ENCODE measurements at regions not wholly inside any gene's neighbourhood (a gene's known extent, or its start where the extent isn't known, plus 50 kb on each side); places are given as distances from the start of the nearest gene placed in this dataset.

- DNase-seq, result no peak
These were observed 96.1 kb upstream of the GRIK3 start for GRCh38 chr1:37130221-37130948.

- no peak for DNase-seq
These were observed 97.0 kb upstream of the GRIK3 start for GRCh38 chr1:37131281-37131680.

- no peak for DNase-seq
These were observed 99.2 kb upstream of the GRIK3 start for GRCh38 chr1:37133276-37134145.

- DNase-seq, result no peak
These were observed 100.3 kb upstream of the GRIK3 start for GRCh38 chr1:37134599-37134998.

- DNase-seq, result no peak
These were observed 100.7 kb upstream of the GRIK3 start for GRCh38 chr1:37135032-37135431.

DNA sequence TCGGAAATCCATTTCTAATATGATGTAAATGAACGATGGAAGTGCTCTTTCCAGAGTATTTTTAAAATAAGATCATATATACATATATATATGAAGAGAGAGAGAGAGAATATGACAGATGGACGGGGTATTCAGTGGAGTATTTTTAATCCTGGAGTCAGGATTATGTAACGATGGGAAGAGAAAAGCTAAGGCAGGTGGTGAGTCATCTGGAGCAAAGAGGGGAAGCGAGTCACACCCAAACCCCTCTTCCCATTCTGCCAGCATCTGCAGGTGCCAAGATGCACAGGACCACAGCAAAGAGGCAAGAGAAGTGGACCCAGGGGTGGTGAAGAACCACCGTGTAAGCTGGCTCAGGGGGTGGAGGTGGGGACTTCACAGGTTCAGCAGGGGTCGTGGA lies 102.7 kb upstream of the GRIK3 start:
- DNase-seq, result no peak

DNA sequence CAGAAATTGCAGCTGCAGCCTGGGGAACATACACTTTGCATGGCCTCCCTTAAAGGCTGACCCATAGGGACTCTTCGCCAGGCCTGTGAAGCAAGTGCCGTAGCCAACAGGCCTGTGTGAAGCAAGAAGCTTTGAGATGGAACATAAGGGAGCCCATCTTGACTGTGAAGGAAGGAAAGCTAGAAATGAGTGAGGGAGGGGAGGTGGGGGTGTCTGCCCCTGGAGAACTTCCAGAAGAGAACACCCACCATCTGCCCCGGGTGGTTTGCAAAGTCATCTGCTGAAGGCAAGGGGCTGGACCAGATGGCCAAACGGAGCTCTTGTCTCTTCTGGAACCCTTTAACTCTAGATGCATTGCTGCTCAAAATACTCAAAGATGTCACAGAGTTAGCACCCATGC lies 103.3 kb upstream of the GRIK3 start:
- DNase-seq, result no peak

- no peak for DNase-seq
These were observed 109.5 kb upstream of the GRIK3 start for GRCh38 chr1:37143800-37144199.

DNA sequence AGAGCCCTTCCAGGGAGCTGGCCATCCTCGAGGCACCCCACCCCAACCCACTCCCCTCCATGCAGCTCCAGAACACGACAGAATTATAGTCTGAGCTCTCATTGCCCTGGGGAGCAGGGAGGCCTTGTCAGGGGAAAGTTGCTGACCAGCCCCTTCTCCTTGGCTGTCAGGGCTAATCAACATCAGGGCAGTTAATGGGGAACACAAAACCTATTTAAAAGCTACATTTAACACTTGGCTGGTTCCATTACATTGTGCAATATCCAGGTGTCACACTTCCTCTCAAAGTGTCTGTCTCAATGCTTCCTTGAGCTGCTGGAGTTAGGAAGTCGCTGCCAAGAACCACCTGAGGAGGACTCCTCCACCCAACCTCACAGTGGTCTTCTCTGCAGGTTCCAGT lies 111.8 kb upstream of the GRIK3 start:
- no peak for DNase-seq

GRCh38 chr1:37147392-37147831 lies 113.1 kb upstream of the GRIK3 start:
- DNase-seq, result no peak

- no peak for DNase-seq
These were observed 113.6 kb upstream of the GRIK3 start for GRCh38 chr1:37147906-37148305.

DNA sequence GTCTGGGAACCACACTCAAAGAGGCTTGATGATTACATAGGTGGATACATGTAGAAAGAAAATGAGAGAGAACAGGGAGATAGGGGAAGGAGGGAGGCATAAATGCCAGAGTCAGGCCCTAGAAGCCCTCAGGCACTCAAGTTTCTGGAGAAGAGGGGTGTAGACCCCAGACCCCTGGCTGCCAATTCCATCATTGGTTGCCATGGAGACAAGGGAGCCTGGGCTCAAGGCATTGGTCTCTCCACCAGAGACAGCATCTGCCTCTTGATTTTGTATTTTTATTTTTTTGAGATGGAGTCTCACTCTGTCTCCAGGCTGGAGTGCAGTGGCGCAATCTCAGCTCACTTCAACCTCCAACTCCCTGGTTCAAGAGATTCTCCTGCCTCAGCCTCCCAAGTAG lies 114.3 kb upstream of the GRIK3 start:
- DNase-seq, result no peak

DNA sequence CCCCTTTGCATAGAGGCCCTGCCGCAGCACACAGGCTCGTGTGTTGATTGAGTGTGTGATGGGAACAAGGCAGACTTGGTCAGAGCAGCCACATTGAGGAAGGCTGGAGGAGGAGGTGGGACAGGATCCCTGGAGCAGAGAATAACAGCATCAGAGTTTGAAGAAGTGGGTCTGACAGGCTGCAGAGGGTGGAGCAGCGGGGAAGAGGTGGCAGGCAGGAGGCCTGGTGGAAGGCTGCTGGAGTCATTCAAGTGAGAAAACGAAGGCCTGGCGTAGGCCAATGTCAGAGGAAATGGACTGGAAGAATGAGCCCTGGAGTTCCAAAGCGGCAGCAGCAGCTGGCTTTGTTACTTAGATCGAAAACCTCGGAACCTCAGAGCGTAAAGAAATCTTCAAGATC lies 115.0 kb upstream of the GRIK3 start:
- no peak for DNase-seq

- DNase-seq, result no peak
These were observed 116.7 kb upstream of the GRIK3 start for GRCh38 chr1:37150986-37151385.

DNA sequence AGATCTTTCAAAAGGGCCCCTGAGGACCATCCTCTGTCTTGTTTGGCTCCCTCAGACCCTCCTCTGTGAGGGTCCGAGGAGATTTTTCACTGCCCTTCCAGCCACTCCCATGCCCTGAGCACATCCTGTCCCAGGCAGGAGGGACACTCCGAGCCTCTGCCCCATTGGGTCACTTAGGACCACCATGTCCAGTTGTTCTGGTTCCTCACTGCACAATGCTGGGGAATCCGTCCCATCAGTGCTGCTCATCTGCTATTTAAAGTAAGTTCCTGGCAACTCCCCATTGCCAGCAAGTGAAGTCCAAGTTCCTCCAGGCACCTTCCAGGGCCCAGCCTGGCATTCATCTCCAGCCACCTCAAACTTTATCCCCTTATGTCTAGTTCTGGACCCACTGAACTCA lies 117.5 kb upstream of the GRIK3 start:
- DNase-seq, result no peak

DNA sequence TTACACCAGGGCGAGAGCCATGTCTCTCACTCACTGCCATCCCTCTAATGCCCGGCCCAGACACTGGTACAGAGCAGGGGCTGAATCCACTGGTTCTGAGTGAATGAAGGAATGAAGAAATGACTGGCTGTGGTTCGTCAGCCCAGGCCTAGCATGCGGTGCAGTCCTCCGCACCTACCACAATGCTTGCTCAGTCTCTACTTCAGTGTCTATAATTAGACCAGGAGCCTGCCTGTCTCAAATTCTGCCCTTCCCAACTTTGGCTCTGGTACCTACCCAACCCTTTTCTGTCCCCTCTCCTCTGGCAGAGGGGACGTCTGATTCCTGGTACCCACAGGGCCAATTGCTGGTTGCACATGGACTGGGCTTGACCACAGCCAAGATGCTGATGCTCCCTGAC lies 118.2 kb upstream of the GRIK3 start:
- no peak for DNase-seq

DNA sequence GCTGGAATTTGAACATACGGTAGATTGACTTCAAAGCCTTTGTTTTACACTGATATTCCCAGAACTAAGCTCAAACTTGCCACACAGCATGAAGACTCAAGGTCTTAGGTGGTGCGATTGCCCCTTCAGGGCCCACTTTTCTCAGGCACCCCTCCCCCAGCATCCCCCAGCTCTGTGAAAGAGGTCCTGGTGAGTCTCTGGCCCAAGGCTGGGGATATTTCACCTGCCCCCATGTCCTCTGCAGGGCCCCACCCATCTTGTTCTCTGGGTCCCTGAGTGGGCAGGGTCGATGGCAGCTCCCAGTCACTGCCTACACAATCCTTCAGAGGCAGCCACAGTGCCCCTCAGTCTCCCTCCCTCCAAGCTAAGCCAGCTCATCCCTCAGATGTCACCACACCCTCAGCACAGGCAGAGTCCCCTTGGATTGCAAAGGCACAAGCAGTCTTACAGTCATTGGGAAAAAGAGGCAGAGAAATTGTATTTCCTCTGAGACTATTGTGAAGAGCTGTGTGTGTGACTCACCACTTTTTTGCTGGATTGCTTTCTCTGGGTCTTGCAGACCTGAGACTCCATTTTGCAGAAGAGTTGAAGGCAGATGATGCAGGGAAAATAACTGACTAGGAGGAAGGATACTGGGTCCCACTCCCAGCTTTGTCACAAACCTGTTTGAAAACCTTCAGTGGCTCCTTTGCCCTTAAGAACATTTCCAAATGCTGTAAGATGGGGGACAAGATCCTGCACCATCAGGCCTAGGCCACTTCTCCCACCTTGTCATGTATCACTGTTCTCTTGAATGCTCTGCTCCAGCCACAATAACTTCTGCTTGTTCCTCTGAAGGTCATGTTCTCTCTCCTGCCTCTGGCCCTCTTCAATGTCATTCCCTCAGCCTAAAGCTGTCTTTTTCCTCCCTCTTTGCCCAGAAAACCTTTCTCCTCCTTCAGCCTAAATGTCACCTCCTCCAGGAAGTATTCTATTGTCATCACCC lies 119.1 kb upstream of the GRIK3 start:
- DNase-seq, result no peak

DNA sequence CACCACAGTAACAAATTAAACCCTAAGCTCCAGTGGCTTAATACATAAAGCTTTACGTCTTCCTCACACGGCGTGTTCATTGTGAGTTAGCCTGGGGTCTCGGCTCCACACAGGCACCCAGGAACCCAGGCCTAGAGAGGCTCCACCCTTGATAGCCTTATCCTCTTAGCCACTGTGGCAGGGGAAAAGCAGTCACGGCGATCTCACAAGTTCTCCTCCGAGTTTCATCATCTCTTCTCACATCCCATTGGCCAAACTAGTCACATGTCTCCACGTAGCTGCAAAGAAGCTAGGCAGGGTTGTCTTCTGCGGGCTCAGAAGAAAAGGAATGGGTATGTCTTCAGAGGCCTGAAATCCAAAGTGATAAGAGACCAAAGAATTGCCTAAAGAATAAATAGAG lies 122.3 kb upstream of the GRIK3 start:
- DNase-seq, result no peak

- no peak for DNase-seq
These were observed 123.3 kb upstream of the GRIK3 start for GRCh38 chr1:37157634-37158033.

GRCh38 chr1:37158113-37158749 lies 123.9 kb upstream of the GRIK3 start:
- DNase-seq, result no peak

DNA sequence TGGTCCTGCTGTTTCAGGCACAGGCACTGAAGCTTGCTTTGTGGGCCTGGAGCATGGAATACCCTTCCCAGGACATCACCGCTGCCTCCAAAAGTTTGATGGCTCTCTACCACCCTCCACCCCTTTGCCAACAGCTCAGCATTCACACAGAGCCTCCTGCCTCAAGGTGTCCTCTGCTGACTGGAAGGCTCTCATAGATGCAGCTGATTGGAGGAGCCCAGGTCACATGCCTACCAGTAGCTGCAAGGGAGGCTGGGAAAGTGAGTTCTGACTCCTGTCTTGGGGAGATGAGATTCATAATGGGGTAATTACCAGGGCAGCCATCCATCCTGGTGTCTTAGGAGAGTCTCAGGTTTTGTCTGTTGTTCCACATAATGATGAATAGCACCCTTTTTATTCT lies 124.8 kb upstream of the GRIK3 start:
- DNase-seq, result no peak

- DNase-seq, result no peak
These were observed 126.9 kb upstream of the GRIK3 start for GRCh38 chr1:37161171-37161570.

GRCh38 chr1:37162059-37162458 lies 127.7 kb upstream of the GRIK3 start:
- no peak for DNase-seq
